ENCODE measurements at regions not wholly inside any gene's neighbourhood (a gene's known extent, or its start where the extent isn't known, plus 50 kb on each side); places are given as distances from the start of the nearest gene placed in this dataset.

- no peak for DNase-seq (ENCODE audit: low spot score)
- TF ChIP-seq, protein P1, sequence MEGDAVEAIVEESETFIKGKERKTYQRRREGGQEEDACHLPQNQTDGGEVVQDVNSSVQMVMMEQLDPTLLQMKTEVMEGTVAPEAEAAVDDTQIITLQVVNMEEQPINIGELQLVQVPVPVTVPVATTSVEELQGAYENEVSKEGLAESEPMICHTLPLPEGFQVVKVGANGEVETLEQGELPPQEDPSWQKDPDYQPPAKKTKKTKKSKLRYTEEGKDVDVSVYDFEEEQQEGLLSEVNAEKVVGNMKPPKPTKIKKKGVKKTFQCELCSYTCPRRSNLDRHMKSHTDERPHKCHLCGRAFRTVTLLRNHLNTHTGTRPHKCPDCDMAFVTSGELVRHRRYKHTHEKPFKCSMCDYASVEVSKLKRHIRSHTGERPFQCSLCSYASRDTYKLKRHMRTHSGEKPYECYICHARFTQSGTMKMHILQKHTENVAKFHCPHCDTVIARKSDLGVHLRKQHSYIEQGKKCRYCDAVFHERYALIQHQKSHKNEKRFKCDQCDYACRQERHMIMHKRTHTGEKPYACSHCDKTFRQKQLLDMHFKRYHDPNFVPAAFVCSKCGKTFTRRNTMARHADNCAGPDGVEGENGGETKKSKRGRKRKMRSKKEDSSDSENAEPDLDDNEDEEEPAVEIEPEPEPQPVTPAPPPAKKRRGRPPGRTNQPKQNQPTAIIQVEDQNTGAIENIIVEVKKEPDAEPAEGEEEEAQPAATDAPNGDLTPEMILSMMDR (IDR thresholded peaks at IDR 0.05; ENCODE audit: extremely low read depth, missing control alignments): no peak
Observed at GRCh38 chr6:95365454-95365853, 211.9 kb upstream of the MANEA start.

DNA sequence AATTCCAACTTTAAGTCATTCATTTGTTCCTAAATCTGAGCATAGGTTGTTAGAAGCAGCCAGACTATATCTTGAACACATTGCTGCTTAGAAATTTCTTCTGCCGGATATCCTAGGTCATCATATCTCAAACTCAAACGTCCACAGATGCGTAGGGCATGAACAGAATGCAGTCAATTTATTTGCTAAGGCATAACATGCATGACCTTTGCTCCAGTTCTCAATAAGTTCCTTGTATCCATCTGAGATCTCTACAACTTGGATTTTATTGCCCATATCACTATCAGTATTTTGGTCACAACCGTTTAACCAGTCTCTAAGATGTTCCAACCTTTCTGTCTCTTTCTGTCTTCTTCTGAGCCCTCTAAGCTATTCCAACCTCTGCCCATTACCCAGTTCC is 210.9 kb upstream of the MANEA start:
- no peak for DNase-seq (ENCODE audit: low spot score)
- TF ChIP-seq, protein P1 (IDR thresholded peaks at IDR 0.05; ENCODE audit: extremely low read depth, missing control alignments): no peak

GRCh38 chr6:95383878-95384277 is 193.5 kb upstream of the MANEA start:
- no peak for DNase-seq (ENCODE audit: low spot score)
- TF ChIP-seq, protein P1 (IDR thresholded peaks at IDR 0.05; ENCODE audit: extremely low read depth, missing control alignments): no peak

GRCh38 chr6:95384988-95385387 is 192.3 kb upstream of the MANEA start:
- TF ChIP-seq, protein P1 (IDR thresholded peaks at IDR 0.05; ENCODE audit: extremely low read depth, missing control alignments): no peak
- no peak for DNase-seq (ENCODE audit: low spot score)

DNA sequence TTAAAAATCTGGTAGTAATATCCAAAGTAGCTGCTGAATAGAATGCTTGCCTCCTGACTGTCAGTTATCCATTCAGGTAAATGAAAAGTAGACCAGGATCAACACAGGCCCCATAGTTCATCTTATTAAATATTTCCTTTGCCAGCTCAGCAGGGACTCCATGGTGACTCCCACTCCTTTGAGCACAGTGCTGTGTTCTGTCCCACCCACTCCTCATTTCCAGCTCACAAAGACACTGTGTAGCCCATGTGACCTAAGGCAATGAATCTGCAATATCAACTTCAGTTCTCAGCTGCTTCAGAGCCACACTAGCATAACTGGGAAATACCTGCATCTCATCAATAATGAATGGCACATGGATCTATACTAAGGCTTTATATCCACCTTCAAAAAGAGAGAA is 189.5 kb upstream of the MANEA start:
- DNase-seq (ENCODE audit: low spot score): no peak

DNA sequence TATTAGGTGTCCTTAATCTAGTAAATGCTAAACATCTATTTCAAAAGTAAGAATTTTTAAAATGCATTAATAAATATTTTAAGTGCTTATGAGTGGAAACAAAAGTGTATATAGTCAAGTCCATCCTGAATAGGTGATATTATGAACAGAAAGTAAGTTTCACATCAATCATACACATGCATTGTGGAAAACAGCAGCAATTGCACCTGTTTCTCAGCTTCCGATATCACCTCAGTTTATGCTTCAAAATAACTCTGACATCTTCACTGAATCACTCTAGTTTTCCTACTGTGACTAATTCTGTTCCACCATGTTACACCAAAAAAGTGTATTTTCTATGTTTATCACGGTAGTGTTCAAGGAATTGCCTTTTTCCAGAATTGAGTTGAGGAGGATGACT is 172.6 kb upstream of the MANEA start:
- TF ChIP-seq, protein P1 (IDR thresholded peaks at IDR 0.05; ENCODE audit: extremely low read depth, missing control alignments): no peak
- DNase-seq (ENCODE audit: low spot score): no peak

More for the DNA sequence above, 189.5 kb upstream of the MANEA start:
- TF ChIP-seq, protein P1 (IDR thresholded peaks at IDR 0.05; ENCODE audit: extremely low read depth, missing control alignments): no peak

DNA sequence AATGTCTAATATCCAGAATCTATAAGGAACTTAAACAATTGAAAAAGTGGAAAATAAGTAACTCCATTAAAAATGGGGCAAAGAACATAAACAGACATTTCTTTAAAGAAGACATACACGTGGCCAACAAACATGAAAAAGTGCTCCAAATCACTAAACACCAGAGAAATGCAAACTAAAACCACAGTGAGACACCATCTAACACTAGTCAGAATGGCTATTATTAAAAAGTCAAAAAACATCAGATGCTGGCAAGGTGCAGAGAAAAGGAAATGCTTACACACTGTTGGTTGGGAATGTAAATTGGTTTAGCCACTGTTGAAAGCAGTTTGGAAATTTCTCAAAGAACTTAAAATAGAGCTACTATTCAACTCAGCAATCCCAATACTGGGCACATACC is 169.2 kb upstream of the MANEA start:
- no peak for DNase-seq (ENCODE audit: low spot score)
- TF ChIP-seq, protein P1 (IDR thresholded peaks at IDR 0.05; ENCODE audit: extremely low read depth, missing control alignments): no peak
